ENCODE measurements at regions not wholly inside any gene's neighbourhood (a gene's known extent, or its start where the extent isn't known, plus 50 kb on each side); places are given as distances from the start of the nearest gene placed in this dataset.
"Not testable (repeated sequence)": the region's sequence is repeated elsewhere in the genome, so short reads cannot be mapped to it uniquely, and the experiment has no call there.

DNA sequence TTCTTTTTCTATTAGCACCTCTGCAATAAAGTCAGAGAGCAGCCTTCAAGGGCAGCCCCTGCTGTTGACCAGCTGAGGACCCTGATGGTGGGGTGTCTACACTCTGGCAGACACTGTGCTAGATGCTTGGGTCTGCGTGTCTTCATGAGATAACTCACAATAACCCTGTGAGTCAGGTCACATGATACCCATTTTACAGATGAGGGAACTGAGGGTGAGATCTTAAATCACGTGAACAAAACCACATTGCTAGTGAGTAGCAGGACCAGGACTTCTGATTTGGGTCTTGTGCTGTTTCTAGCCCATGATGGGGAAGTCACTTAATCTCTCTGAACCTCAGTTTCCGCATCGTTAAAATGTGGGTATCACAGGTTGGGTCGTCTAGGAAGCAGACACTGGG, 118.5 kb upstream of the LIPC start:
- H3K4me3 ChIP-seq (ENCODE audit: low read depth, low read length) = no peak overlapping the region
- TF ChIP-seq CTCF (IDR thresholded peaks at IDR 0.05; ENCODE audit: borderline replicate concordance, insufficient read depth, low read depth, low read length) = no peak

- no peak for TF ChIP-seq CTCF (IDR thresholded peaks at IDR 0.05; ENCODE audit: borderline replicate concordance, insufficient read depth, low read depth, low read length)
- H3K4me3 ChIP-seq (ENCODE audit: low read depth, low read length) = no peak overlapping the region
Measured at GRCh38 chr15:58313810-58314592, 117.8 kb upstream of the LIPC start.

- no peak for TF ChIP-seq CTCF (IDR thresholded peaks at IDR 0.05; ENCODE audit: borderline replicate concordance, insufficient read depth, low read depth, low read length)
- no peak overlapping the region for H3K4me3 ChIP-seq (ENCODE audit: low read depth, low read length)
Measured at GRCh38 chr15:58314593-58315216, 117.1 kb upstream of the LIPC start.

GRCh38 chr15:58318517-58318916, 113.3 kb upstream of the LIPC start:
- H3K4me3 ChIP-seq (ENCODE audit: low read depth, low read length) = no peak overlapping the region
- no peak for TF ChIP-seq CTCF (IDR thresholded peaks at IDR 0.05; ENCODE audit: borderline replicate concordance, insufficient read depth, low read depth, low read length)

GRCh38 chr15:58321034-58321433, 110.8 kb upstream of the LIPC start:
- TF ChIP-seq CTCF (IDR thresholded peaks at IDR 0.05; ENCODE audit: borderline replicate concordance, insufficient read depth, low read depth, low read length) = no peak
- no peak overlapping the region for H3K4me3 ChIP-seq (ENCODE audit: low read depth, low read length)

- no peak for TF ChIP-seq CTCF (IDR thresholded peaks at IDR 0.05; ENCODE audit: borderline replicate concordance, insufficient read depth, low read depth, low read length)
- no peak overlapping the region for H3K4me3 ChIP-seq (ENCODE audit: low read depth, low read length)
Measured at GRCh38 chr15:58322253-58322652, 109.5 kb upstream of the LIPC start.

DNA sequence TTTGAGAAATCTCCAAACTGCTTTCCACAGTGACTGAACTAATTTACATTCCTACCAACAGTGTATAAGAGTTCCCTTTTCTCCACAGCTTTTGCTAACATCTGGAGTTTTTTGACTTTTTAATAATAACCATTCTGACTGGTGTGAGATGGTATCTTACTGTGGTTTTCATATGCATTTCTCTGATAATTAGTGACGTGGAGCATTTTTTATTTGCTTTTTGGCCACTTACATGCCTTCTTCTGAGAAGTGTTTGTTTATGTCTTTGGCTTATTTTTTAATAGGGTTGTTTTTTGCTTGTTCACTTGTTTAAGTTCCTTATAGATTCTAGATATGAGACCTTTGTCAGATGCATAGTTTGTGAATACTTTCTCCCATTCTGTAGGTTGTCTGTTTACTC, 108.5 kb upstream of the LIPC start:
- not testable (repeated sequence) for H3K4me3 ChIP-seq (ENCODE audit: low read depth, low read length)
